ENCODE measurements at regions not wholly inside any gene's neighbourhood (a gene's known extent, or its start where the extent isn't known, plus 50 kb on each side); places are given as distances from the start of the nearest gene placed in this dataset.

DNA sequence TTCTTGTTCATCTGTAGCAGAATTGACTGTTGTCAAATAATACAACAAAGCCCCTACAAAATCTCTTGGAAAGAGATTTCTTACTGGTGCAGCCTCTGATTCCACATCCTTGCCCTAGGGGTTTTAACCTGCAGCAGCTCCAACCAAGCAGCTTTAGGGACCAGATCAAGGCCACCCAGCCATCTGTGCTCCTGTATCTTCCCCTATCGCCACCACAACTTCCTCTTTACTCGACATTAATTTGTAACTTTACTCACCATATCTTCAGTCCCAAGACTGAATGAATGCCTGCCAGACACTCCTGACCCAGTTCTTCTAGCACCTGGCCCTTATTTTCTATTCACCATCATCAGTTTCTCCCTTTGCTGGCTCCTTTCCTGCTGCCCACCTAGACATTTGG lies 156.6 kb upstream of the IL12A start:
- TF ChIP-seq POLR2A (IDR thresholded peaks at IDR 0.05), result no peak
- no peak for TF ChIP-seq CTCF (IDR thresholded peaks at IDR 0.05)
